Activated T-helper 2 cell treated with anti-CD3 and anti-CD28 coated beads, Interferon-gamma antibody, Interleukin-2, Interleukin-4, amounts not matched to agents 10 μg/mL and 5 μg/mL and 100 μg/mL, durations not matched to agents 14 hours and 24 hours and 36 hours (primary cell): ENCODE measurements at regions not wholly inside any gene's neighbourhood (a gene's known extent, or its start where the extent isn't known, plus 50 kb on each side); places are given as distances from the start of the nearest gene placed in this dataset.

Experiments used
- DNase-seq: peaks from one replicate; pipeline ENCODE4 v3.0.0; 2021; ENCODE audit warnings: low spot score
- H3K27ac Mint-ChIP-seq: one replicate; pipeline ENCODE4 v1.8.0; 2021; ENCODE audit warnings: mixed read lengths
- H3K27me3 Mint-ChIP-seq: one replicate; pipeline ENCODE4 v1.8.0; 2021; ENCODE audit warnings: low read depth, mixed read lengths
- H3K36me3 Mint-ChIP-seq: one replicate; pipeline ENCODE4 v1.8.0; 2021; ENCODE audit warnings: low read depth, mixed read lengths
- H3K4me1 Mint-ChIP-seq: one replicate; pipeline ENCODE4 v1.8.0; 2021; ENCODE audit warnings: low read depth, mixed read lengths
- H3K4me3 Mint-ChIP-seq: one replicate; pipeline ENCODE4 v1.8.0; 2021; ENCODE audit warnings: low read depth, mild to moderate bottlenecking, moderate library complexity, mixed read lengths
- H3K9me3 Mint-ChIP-seq: one replicate; pipeline ENCODE4 v1.8.0; 2021; ENCODE audit warnings: mixed read lengths
- intact Hi-C: fragments of 100-400 bp; cut with micrococcal nuclease; formaldehyde crosslinking; loops from one replicate; pipeline ENCODE4 v1.15.1; 2023

- H3K4me1 Mint-ChIP-seq: no peaks in the 10 kb centered on the region
- no peaks in the 10 kb centered on the region for H3K36me3 Mint-ChIP-seq
- no peaks in the 10 kb centered on the region for H3K27me3 Mint-ChIP-seq
- DNase-seq: no peak
- no peak overlapping the region for H3K4me3 Mint-ChIP-seq
- no peak overlapping the region for H3K27ac Mint-ChIP-seq
- intact Hi-C loops: no loop called here
- H3K9me3 Mint-ChIP-seq: no peaks in the 10 kb centered on the region
Measured at GRCh38 chr15:37771465-37771864, 163.0 kb upstream of the TMCO5A start.

DNA sequence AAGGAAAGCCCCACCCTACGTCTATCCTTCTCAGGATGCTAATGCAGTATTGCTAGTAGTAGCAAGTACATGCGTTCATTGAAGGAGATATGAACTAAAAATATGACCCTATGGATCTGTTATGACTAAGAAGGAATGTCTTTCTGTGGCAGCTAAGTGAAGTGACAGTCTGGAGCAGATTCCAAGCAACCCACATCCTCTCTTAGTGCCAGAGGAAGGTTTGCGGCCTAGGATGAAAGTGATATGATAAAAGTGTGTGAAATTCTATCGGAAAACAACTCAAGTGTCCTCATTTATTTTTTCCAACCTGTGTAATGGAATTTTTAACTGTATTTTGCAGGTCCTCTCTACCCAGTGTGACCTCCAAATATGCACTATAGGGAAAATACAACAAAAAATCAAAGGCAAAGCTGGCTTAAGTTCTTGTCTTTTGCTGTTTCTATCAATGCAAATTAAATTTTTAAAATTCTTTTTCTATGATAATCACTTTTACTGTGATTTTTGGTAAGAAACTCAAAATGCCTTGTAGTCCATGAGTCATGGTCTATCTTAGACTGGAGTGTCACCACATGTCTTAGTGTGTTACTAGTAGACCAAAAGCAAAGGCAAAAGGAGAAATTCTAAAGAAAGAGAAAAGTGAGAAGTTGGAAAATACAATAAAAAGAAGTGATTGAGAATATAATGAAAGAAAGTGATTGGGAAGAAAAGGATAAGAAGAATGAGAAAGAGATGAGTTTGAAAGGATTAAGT is 161.2 kb upstream of the TMCO5A start:
- no peaks in the 10 kb centered on the region for H3K36me3 Mint-ChIP-seq
- H3K4me3 Mint-ChIP-seq: no peak overlapping the region
- H3K4me1 Mint-ChIP-seq: no peaks in the 10 kb centered on the region
- H3K27ac Mint-ChIP-seq: no peak overlapping the region
- DNase-seq: no peak
- intact Hi-C loops: no loop called here
- no peaks in the 10 kb centered on the region for H3K27me3 Mint-ChIP-seq
- H3K9me3 Mint-ChIP-seq: no peaks in the 10 kb centered on the region

DNA sequence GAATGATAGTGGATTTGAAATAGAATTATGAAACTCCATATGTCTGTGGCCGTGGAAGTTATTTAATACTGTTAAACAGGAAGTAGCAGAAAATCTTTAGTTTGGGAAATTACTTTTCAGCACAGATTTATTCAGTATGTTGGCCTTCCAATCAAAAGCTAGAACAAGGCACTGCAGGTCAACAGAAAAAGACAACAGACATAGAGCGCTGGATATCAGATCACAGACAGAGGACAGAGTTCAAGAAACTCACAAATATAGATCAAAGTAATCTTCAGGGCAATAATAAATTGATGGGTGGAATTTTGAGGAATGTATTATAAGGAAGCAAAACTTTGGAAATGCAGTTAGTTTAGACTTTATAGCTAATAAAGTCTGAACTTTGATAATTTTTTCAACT is 159.5 kb upstream of the TMCO5A start:
- intact Hi-C loops: no loop called here
- Mint-ChIP-seq H3K4me1 (no peaks in the 10 kb centered on the region), H3K27me3 (no peaks in the 10 kb centered on the region), H3K36me3 (no peaks in the 10 kb centered on the region), H3K4me3 (no peak overlapping the region), H3K9me3 (no peaks in the 10 kb centered on the region), H3K27ac (no peak overlapping the region)
- DNase-seq: no peak

- no peak overlapping the region for H3K27ac Mint-ChIP-seq
- H3K4me3 Mint-ChIP-seq: no peak overlapping the region
- intact Hi-C loops: no loop called here
- no peaks in the 10 kb centered on the region for H3K9me3 Mint-ChIP-seq
- no peaks in the 10 kb centered on the region for H3K4me1 Mint-ChIP-seq
- no peak for DNase-seq
- no peaks in the 10 kb centered on the region for H3K36me3 Mint-ChIP-seq
- H3K27me3 Mint-ChIP-seq: no peaks in the 10 kb centered on the region
Measured at GRCh38 chr15:37777006-37777405, 157.4 kb upstream of the TMCO5A start.

GRCh38 chr15:37783290-37783689 is 151.2 kb upstream of the TMCO5A start:
- no peaks in the 10 kb centered on the region for H3K4me1 Mint-ChIP-seq
- no peak overlapping the region for H3K27ac Mint-ChIP-seq
- no peak overlapping the region for H3K4me3 Mint-ChIP-seq
- no peak for DNase-seq
- intact Hi-C loops: no loop called here
- no peaks in the 10 kb centered on the region for H3K27me3 Mint-ChIP-seq
- no peaks in the 10 kb centered on the region for H3K9me3 Mint-ChIP-seq
- H3K36me3 Mint-ChIP-seq: no peaks in the 10 kb centered on the region

DNA sequence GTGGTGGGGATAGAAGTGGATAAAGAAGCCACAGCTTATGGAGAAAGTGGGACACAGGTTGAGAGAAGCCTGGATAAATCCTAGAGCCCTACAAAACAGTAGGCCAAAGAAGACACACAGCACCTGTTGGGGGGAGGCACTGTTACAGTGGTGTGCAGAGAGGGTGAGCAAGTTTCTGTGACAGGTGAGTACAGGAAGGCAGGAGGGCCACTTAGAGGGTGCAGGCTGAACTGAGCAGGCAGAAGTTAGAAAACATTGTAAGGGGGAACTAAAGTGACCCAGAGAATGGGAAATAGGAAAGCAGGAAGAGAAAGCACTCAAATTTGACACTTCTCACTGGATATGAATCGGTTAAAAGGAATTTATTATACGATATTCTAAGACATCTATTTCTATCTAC is 146.1 kb upstream of the TMCO5A start:
- intact Hi-C loops: no loop called here
- H3K4me3 Mint-ChIP-seq: no peak overlapping the region
- H3K27ac Mint-ChIP-seq: no peak overlapping the region
- no peak for DNase-seq
- no peaks in the 10 kb centered on the region for H3K27me3 Mint-ChIP-seq
- no peaks in the 10 kb centered on the region for H3K4me1 Mint-ChIP-seq
- H3K9me3 Mint-ChIP-seq: no peaks in the 10 kb centered on the region
- H3K36me3 Mint-ChIP-seq: no peaks in the 10 kb centered on the region

GRCh38 chr15:37788767-37789396 is 145.6 kb upstream of the TMCO5A start:
- no peaks in the 10 kb centered on the region for H3K36me3 Mint-ChIP-seq
- H3K9me3 Mint-ChIP-seq: no peaks in the 10 kb centered on the region
- H3K4me3 Mint-ChIP-seq: no peak overlapping the region
- H3K27me3 Mint-ChIP-seq: no peaks in the 10 kb centered on the region
- H3K4me1 Mint-ChIP-seq: no peaks in the 10 kb centered on the region
- intact Hi-C loops: no loop called here
- no peak overlapping the region for H3K27ac Mint-ChIP-seq
- DNase-seq: no peak

DNA sequence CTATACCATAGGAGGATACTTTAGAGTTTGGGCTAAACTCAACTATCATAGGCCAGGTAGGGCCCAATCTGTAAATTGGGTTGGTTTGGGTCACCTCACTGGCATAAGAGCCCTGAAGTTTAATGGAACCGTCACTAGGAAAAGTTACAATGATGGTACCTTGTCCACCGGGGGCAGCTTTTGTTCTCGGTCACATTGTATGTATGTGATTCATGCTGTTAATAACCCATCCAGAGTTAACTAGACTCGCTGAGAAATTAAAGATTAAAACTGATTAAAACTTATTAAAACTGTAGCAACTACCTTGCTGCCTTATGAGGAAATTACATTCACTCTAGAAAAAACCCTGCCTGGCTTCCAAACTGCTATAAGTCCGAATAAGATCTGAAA is 145.0 kb upstream of the TMCO5A start:
- no peaks in the 10 kb centered on the region for H3K36me3 Mint-ChIP-seq
- intact Hi-C loops: no loop called here
- no peak for DNase-seq

DNA sequence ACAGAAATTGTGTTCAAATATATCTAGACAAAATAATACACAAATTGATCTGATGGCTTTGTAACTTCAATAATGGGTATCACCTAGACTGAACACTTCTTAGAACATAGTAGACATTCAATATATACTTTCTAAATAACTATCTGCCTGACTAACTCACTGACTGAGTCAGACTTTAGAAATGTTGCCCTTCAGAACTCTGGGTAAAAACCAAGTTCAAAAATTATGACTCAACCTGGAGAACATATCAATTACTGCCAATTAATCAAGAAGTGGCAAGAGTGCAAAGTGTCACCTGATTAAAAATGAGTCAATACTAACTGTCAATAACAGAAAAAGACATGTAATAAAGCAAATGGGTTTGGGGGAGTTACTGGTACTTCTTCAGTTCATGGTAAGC is 144.6 kb upstream of the TMCO5A start:
- H3K27me3 Mint-ChIP-seq: no peaks in the 10 kb centered on the region
- no peaks in the 10 kb centered on the region for H3K9me3 Mint-ChIP-seq
- no peaks in the 10 kb centered on the region for H3K4me1 Mint-ChIP-seq
- no peak overlapping the region for H3K27ac Mint-ChIP-seq
- no peaks in the 10 kb centered on the region for H3K36me3 Mint-ChIP-seq
- H3K4me3 Mint-ChIP-seq: no peak overlapping the region
- DNase-seq: no peak
- intact Hi-C loops: no loop called here

More for the DNA sequence above, 145.0 kb upstream of the TMCO5A start:
- no peaks in the 10 kb centered on the region for H3K4me1 Mint-ChIP-seq
- no peak overlapping the region for H3K4me3 Mint-ChIP-seq
- no peaks in the 10 kb centered on the region for H3K27me3 Mint-ChIP-seq
- H3K9me3 Mint-ChIP-seq: no peaks in the 10 kb centered on the region
- no peak overlapping the region for H3K27ac Mint-ChIP-seq

DNA sequence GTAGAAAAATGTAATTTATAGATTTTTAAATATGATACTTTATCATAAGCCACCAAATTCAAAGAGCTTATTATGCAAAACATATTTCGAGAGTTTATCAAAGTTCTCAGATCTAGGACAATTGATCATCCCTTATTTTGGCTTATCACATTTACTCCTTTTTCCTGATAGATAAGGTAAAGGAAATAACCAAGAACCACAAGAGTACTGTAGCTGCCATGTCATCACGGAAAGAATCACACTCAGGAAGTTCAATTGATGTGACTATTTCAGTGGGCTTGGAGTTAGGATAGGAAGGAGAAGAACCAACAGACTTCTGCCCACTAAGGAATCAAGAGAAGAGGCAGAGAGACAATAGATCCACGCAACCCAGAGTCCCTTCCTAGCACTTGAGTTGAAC is 142.7 kb upstream of the TMCO5A start:
- Mint-ChIP-seq H3K27ac (no peak overlapping the region), H3K4me1 (no peaks in the 10 kb centered on the region)

GRCh38 chr15:37792351-37792750 is 142.1 kb upstream of the TMCO5A start:
- no peaks in the 10 kb centered on the region for H3K27me3 Mint-ChIP-seq
- H3K4me3 Mint-ChIP-seq: no peak overlapping the region
- no peaks in the 10 kb centered on the region for H3K9me3 Mint-ChIP-seq
- no peaks in the 10 kb centered on the region for H3K4me1 Mint-ChIP-seq
- intact Hi-C loops: no loop called here
- H3K36me3 Mint-ChIP-seq: no peaks in the 10 kb centered on the region
- DNase-seq: no peak
- H3K27ac Mint-ChIP-seq: no peak overlapping the region

More for the DNA sequence above, 142.7 kb upstream of the TMCO5A start:
- Mint-ChIP-seq H3K27me3 (no peaks in the 10 kb centered on the region), H3K4me3 (no peak overlapping the region), H3K36me3 (no peaks in the 10 kb centered on the region), H3K9me3 (no peaks in the 10 kb centered on the region)
- intact Hi-C loops: no loop called here
- DNase-seq: no peak

GRCh38 chr15:37793851-37794250 is 140.6 kb upstream of the TMCO5A start:
- H3K9me3 Mint-ChIP-seq: no peaks in the 10 kb centered on the region
- intact Hi-C loops: no loop called here
- H3K27ac Mint-ChIP-seq: no peak overlapping the region
- no peaks in the 10 kb centered on the region for H3K36me3 Mint-ChIP-seq
- DNase-seq: no peak
- H3K4me1 Mint-ChIP-seq: no peaks in the 10 kb centered on the region
- H3K4me3 Mint-ChIP-seq: no peak overlapping the region
- no peaks in the 10 kb centered on the region for H3K27me3 Mint-ChIP-seq

GRCh38 chr15:37794947-37795346 is 139.5 kb upstream of the TMCO5A start:
- Mint-ChIP-seq H3K27ac (no peak overlapping the region), H3K27me3 (no peaks in the 10 kb centered on the region), H3K36me3 (no peaks in the 10 kb centered on the region), H3K9me3 (no peaks in the 10 kb centered on the region), H3K4me1 (no peaks in the 10 kb centered on the region), H3K4me3 (no peak overlapping the region)
- DNase-seq: no peak
- intact Hi-C loops: no loop called here
